ENCODE measurements at regions not wholly inside any gene's neighbourhood (a gene's known extent, or its start where the extent isn't known, plus 50 kb on each side); places are given as distances from the start of the nearest gene placed in this dataset.

- FAIRE-seq (no peak), DNase-seq (ENCODE audit: insufficient read length, low spot score) (no peak)
- no peak for TF ChIP-seq CTCF (IDR thresholded peaks at IDR 0.05; ENCODE audit: insufficient read depth, missing control alignments)
Measured at GRCh38 chr13:50219743-50220142, 204.5 kb downstream of the KCNRG start.

GRCh38 chr13:50220938-50221337, 205.7 kb downstream of the KCNRG start:
- DNase-seq (ENCODE audit: insufficient read length, low spot score) (no peak), FAIRE-seq (no peak)
- no peak for TF ChIP-seq CTCF (IDR thresholded peaks at IDR 0.05; ENCODE audit: insufficient read depth, missing control alignments)

GRCh38 chr13:50222569-50223332, 207.5 kb downstream of the KCNRG start:
- no peak for TF ChIP-seq CTCF (IDR thresholded peaks at IDR 0.05; ENCODE audit: insufficient read depth, missing control alignments)
- no peak for DNase-seq (ENCODE audit: insufficient read length, low spot score)
- FAIRE-seq = no peak

- DNase-seq (ENCODE audit: insufficient read length, low spot score) = no peak
- TF ChIP-seq CTCF (IDR thresholded peaks at IDR 0.05; ENCODE audit: insufficient read depth, missing control alignments) = no peak
- no peak for FAIRE-seq
Measured at GRCh38 chr13:50224534-50224933, 209.3 kb downstream of the KCNRG start.

- no peak for FAIRE-seq
- no peak for TF ChIP-seq CTCF (IDR thresholded peaks at IDR 0.05; ENCODE audit: insufficient read depth, missing control alignments)
- DNase-seq (ENCODE audit: insufficient read length, low spot score) = no peak
Measured at GRCh38 chr13:50225193-50226155, 210.2 kb downstream of the KCNRG start.

- no peak for TF ChIP-seq CTCF (IDR thresholded peaks at IDR 0.05; ENCODE audit: insufficient read depth, missing control alignments)
- FAIRE-seq (no peak), DNase-seq (ENCODE audit: insufficient read length, low spot score) (no peak)
Measured at GRCh38 chr13:50226515-50227155, 211.4 kb downstream of the KCNRG start.

Measured in D721Med (cell line).